ENCODE measurements at regions not wholly inside any gene's neighbourhood (a gene's known extent, or its start where the extent isn't known, plus 50 kb on each side); places are given as distances from the start of the nearest gene placed in this dataset.
A peak's percentile ranks its signal among the peaks of the same experiment; 100 is the strongest.

DNA sequence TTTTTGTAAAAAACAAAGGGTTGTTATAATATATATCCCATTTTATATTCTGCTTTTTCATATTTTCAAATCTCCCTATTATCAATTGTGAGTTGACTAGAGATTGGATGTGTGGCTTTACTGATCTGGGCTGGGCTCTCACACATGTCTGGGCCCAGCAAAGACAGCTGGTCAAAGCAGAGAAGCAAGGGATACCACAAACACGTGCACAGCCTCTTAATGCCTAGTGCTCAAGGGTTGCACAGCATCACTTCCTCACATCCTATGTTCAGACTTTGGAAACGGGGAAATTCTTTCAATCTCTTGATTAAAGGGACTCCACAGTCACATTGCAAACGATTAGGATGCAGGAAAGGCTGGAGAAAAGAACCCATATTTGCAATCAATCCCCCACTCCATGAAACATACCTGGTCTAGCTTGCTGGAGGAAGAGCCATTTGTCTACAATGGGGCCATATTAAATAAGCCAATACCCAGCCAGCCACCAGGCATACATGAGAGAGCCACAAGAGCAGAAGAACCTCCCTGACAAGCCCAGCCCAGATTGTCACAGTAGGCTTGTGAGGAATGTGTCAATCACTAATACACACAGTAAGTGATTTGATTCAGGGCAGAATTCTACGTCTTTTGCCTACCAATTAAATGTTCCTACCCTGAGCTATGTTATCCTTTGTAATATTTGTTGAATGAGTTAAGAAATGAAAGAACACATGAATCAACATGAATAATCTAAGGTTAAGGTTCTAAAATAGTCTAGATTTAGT is 431.2 kb downstream of the TNS3 start:
- H3K4me3 ChIP-seq (ENCODE audit: low read length in 3 of 3), result no peak overlapping the region
- intact Hi-C loops (cut with DNase I), result no loop called here
- peaks cover 0 to 21% (median 16%) of the 10 kb centered on the region in 3 donors for H3K4me1 ChIP-seq (ENCODE audit: control insufficient read depth in 2 of 3, insufficient read depth in 2 of 3, low read depth in 1 of 3, low read length in 3 of 3)
- H3K36me3 ChIP-seq (ENCODE audit: control insufficient read depth in 2 of 3, insufficient read depth in 3 of 3, low read length in 3 of 3), result no peaks in the 10 kb centered on the region
- no peak overlapping the region for H3K9ac ChIP-seq (ENCODE audit: low read length in 3 of 3)
- H3K27me3 ChIP-seq (ENCODE audit: control insufficient read depth, insufficient read depth, low read length), result no peaks in the 10 kb centered on the region
- no peak overlapping the region for H3K27ac ChIP-seq (ENCODE audit: low read depth in 2 of 2, low read length in 2 of 2)
- no peaks in the 10 kb centered on the region for H3K9me3 ChIP-seq (ENCODE audit: control insufficient read depth in 2 of 3, insufficient read depth in 1 of 3, low read length in 3 of 3)
- DNase-seq (no peak), FAIRE-seq (no peak)
- TF ChIP-seq, protein P1, sequence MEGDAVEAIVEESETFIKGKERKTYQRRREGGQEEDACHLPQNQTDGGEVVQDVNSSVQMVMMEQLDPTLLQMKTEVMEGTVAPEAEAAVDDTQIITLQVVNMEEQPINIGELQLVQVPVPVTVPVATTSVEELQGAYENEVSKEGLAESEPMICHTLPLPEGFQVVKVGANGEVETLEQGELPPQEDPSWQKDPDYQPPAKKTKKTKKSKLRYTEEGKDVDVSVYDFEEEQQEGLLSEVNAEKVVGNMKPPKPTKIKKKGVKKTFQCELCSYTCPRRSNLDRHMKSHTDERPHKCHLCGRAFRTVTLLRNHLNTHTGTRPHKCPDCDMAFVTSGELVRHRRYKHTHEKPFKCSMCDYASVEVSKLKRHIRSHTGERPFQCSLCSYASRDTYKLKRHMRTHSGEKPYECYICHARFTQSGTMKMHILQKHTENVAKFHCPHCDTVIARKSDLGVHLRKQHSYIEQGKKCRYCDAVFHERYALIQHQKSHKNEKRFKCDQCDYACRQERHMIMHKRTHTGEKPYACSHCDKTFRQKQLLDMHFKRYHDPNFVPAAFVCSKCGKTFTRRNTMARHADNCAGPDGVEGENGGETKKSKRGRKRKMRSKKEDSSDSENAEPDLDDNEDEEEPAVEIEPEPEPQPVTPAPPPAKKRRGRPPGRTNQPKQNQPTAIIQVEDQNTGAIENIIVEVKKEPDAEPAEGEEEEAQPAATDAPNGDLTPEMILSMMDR (IDR thresholded peaks at IDR 0.05; ENCODE audit: borderline replicate concordance, extremely low read depth, insufficient read depth), result no peak

GRCh38 chr7:47149971-47150370 is 431.9 kb downstream of the TNS3 start:
- no peak for FAIRE-seq
- intact Hi-C loops (cut with DNase I), result no loop called here
- no peaks in the 10 kb centered on the region for H3K9me3 ChIP-seq (ENCODE audit: control insufficient read depth in 2 of 3, insufficient read depth in 1 of 3, low read length in 3 of 3)
- H3K27ac ChIP-seq (ENCODE audit: low read depth in 2 of 2, low read length in 2 of 2), result no peak overlapping the region
- H3K27me3 ChIP-seq (ENCODE audit: control insufficient read depth, insufficient read depth, low read length), result no peaks in the 10 kb centered on the region
- no peak overlapping the region for H3K9ac ChIP-seq (ENCODE audit: low read length in 3 of 3)
- TF ChIP-seq, protein P1 (IDR thresholded peaks at IDR 0.05; ENCODE audit: borderline replicate concordance, extremely low read depth, insufficient read depth), result no peak
- no peaks in the 10 kb centered on the region for H3K36me3 ChIP-seq (ENCODE audit: control insufficient read depth in 2 of 3, insufficient read depth in 3 of 3, low read length in 3 of 3)
- H3K4me1 ChIP-seq (ENCODE audit: control insufficient read depth in 2 of 3, insufficient read depth in 2 of 3, low read depth in 1 of 3, low read length in 3 of 3), result peaks cover 0 to 21% (median 16%) of the 10 kb centered on the region in 3 donors
- no peak for DNase-seq
- no peak overlapping the region for H3K4me3 ChIP-seq (ENCODE audit: low read length in 3 of 3)

DNA sequence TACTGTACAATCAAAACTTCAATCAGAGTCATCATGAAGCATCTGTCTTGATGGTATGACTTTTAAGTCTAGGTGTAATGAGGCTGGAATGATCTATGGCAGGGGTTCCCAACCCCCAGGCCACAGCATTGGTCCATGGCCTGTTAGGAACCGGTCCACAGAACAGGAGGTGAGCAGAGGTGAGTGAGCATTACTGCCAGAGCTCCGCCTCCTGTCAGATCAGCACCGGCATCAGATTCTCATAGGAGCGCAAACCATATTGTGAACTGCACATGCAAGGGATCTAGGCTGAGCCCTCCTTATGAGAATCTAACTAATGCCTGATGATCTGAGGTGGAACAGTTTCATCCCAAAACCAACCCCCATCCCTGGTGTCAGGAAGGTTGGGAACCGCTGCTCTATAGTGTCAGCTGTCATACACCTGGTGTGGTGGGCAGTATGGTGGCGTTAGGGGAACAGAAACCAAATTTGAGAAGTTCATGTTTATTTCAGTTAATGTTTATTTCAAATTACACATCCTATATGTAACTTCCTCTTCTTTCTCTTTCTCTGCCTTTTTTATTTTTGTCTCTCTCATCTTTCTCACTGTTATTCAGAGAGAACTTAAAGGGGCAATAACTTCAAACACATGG is 432.6 kb downstream of the TNS3 start:
- no peak overlapping the region for H3K4me3 ChIP-seq (ENCODE audit: low read length in 3 of 3)
- H3K9me3 ChIP-seq (ENCODE audit: control insufficient read depth in 2 of 3, insufficient read depth in 1 of 3, low read length in 3 of 3), result no peaks in the 10 kb centered on the region
- no peaks in the 10 kb centered on the region for H3K36me3 ChIP-seq (ENCODE audit: control insufficient read depth in 2 of 3, insufficient read depth in 3 of 3, low read length in 3 of 3)
- H3K27ac ChIP-seq (ENCODE audit: low read depth in 2 of 2, low read length in 2 of 2), result no peak overlapping the region
- intact Hi-C loops (cut with DNase I), result no loop called here
- DNase-seq (peak in 4 of 5 donors; percentile 57 to 78 (median 67)), FAIRE-seq (no peak)
- no peaks in the 10 kb centered on the region for H3K27me3 ChIP-seq (ENCODE audit: control insufficient read depth, insufficient read depth, low read length)
- TF ChIP-seq, protein P1 (IDR thresholded peaks at IDR 0.05; ENCODE audit: borderline replicate concordance, extremely low read depth, insufficient read depth), result no peak
- no peak overlapping the region for H3K9ac ChIP-seq (ENCODE audit: low read length in 3 of 3)
- peaks cover 0 to 19% (median 16%) of the 10 kb centered on the region in 3 donors for H3K4me1 ChIP-seq (ENCODE audit: control insufficient read depth in 2 of 3, insufficient read depth in 2 of 3, low read depth in 1 of 3, low read length in 3 of 3)
